H1 (cell line): ENCODE measurements at regions not wholly inside any gene's neighbourhood (a gene's known extent, or its start where the extent isn't known, plus 50 kb on each side); places are given as distances from the start of the nearest gene placed in this dataset.

Source experiments
- CTCF ChIA-PET: fragments of 300-600 bp; sonication (Branson Sonifier 250); formaldehyde crosslinking; loops from one replicate; lab custom pipeline; 2021; ENCODE audit not compliant: partially characterized antibody; lab: Charles Lee
- POLR2A ChIA-PET: fragments of 300-600 bp; sonication (Branson Sonifier 250); formaldehyde crosslinking; loops from one replicate; lab custom pipeline; 2021; ENCODE audit warnings: inconsistent platforms; ENCODE audit not compliant: partially characterized antibody; lab: Charles Lee
- DNase-seq, 2 experiments: peaks; one replicate each; pipeline versions ENCODE4 v3.0.0 to v3.0.0-alpha.2; 2010 to 2022; ENCODE audit warnings: low spot score in 2 of 2, low read depth in 1 of 2, mixed read lengths in 1 of 2
- FAIRE-seq: peaks from 2 replicates; lab custom pipeline; 2011; peaks lifted over from hg19 to GRCh38; lab: Jason Lieb, UNC
- H2AFZ ChIP-seq: 2 replicates; pipeline ENCODE4 v1.8.1; 2012; ENCODE audit warnings: low read length, inconsistent platforms
- H2AK5ac ChIP-seq: 2 replicates; pipeline ENCODE4 v1.6.1; 2013; ENCODE audit warnings: low read depth, low read length
- H2BK120ac ChIP-seq: replicated peaks from 2 replicates; pipeline ENCODE3; 2013; ENCODE audit warnings: low read depth, low read length, inconsistent platforms
- H2BK12ac ChIP-seq: 2 replicates; pipeline ENCODE4 v1.6.1; 2013; ENCODE audit warnings: low read depth, low read length
- H2BK15ac ChIP-seq: 2 replicates; pipeline ENCODE4 v1.6.1; 2013; ENCODE audit warnings: low read length
- H2BK20ac ChIP-seq: 2 replicates; pipeline ENCODE4 v1.6.1; 2013; ENCODE audit warnings: low read length
- H2BK5ac ChIP-seq: 2 replicates; pipeline ENCODE4 v1.6.1; 2013; ENCODE audit warnings: low read depth, low read length
- H3K14ac ChIP-seq: 2 replicates; pipeline ENCODE4 v1.6.1; 2013; ENCODE audit warnings: inconsistent platforms; ENCODE audit not compliant: insufficient read length
- H3K18ac ChIP-seq: 2 replicates; pipeline ENCODE4 v1.6.1; 2013; ENCODE audit warnings: low read length; ENCODE audit errors: extremely low read depth
- H3K23ac ChIP-seq: 2 replicates; pipeline ENCODE4 v1.6.1; 2013; ENCODE audit warnings: inconsistent platforms; ENCODE audit not compliant: insufficient read length
- H3K23me2 ChIP-seq: 2 replicates; pipeline ENCODE4 v1.6.1; 2013; ENCODE audit warnings: low read depth, low read length
- H3K27ac ChIP-seq: 2 replicates; pipeline ENCODE4 v1.6.1; 2011; ENCODE audit warnings: low read depth, low read length, inconsistent platforms
- H3K27me3 ChIP-seq, 4 experiments: replicated peaks in 1 of 4; 1 replicate in 1 of 4; 2 replicates in 3 of 4; pipeline versions ENCODE4 v1.6.1 to v1.8.1; 2011 to 2013; ENCODE audit warnings: low read length in 3 of 4, mild to moderate bottlenecking in 3 of 4, inconsistent platforms in 2 of 4, mixed read lengths in 2 of 4, moderate library complexity in 1 of 4; ENCODE audit not compliant: control insufficient read depth in 3 of 4, insufficient read depth in 3 of 4; ENCODE audit errors: extremely low read depth in 1 of 4
- H3K36me3 ChIP-seq, 4 experiments: 2 replicates each; pipeline versions ENCODE4 v1.6.1 to v1.8.1; 2011 to 2013; ENCODE audit warnings: mild to moderate bottlenecking in 4 of 4, low read length in 3 of 4, moderate library complexity in 2 of 4, control low read depth in 1 of 4, inconsistent platforms in 1 of 4; ENCODE audit not compliant: insufficient read depth in 4 of 4, control insufficient read depth in 2 of 4
- H3K4ac ChIP-seq: replicated peaks from 2 replicates; pipeline ENCODE3; 2013; ENCODE audit warnings: low read length, low read depth, mixed read lengths, inconsistent platforms; ENCODE audit not compliant: insufficient read length
- H3K4me1 ChIP-seq, 4 experiments: replicated peaks in 1 of 4; 1 replicate in 1 of 4; 2 replicates in 3 of 4; pipeline versions ENCODE4 v1.6.1 to v1.8.1; 2011 to 2013; ENCODE audit warnings: low read length in 3 of 4, inconsistent platforms in 2 of 4, mixed read lengths in 1 of 4; ENCODE audit not compliant: insufficient read depth in 4 of 4, control insufficient read depth in 3 of 4
- H3K4me2 ChIP-seq, 2 experiments: 2 replicates each; pipeline versions ENCODE4 v1.6.1 to v1.8.1; 2011 to 2013; ENCODE audit warnings: low read depth in 2 of 2, low read length in 2 of 2, control low read depth in 1 of 2, inconsistent platforms in 1 of 2, mild to moderate bottlenecking in 1 of 2; ENCODE audit not compliant: insufficient read depth in 1 of 2
- H3K4me3 ChIP-seq, 4 experiments: fragments of 200-600, 300-600 bp in 1 of 4; sonication (generic), shearing (Covaris generic), sonication (Bioruptor Twin) in 1 of 4; 2 replicates each; pipeline versions ENCODE4 v1.5.1 to v1.8.1; 2011 to 2016; ENCODE audit warnings: low read length in 4 of 4, low read depth in 3 of 4, control low read depth in 2 of 4, inconsistent platforms in 2 of 4, mild to moderate bottlenecking in 2 of 4, mixed read lengths in 1 of 4, moderate library complexity in 1 of 4; ENCODE audit not compliant: insufficient read depth in 2 of 4; ENCODE audit errors: extremely low read depth in 1 of 4
- H3K56ac ChIP-seq: replicated peaks from 2 replicates; pipeline ENCODE3; 2013; ENCODE audit warnings: low read depth, mild to moderate bottlenecking, mixed read lengths, low read length, inconsistent platforms; ENCODE audit not compliant: insufficient read length
- H3K79me1 ChIP-seq: 2 replicates; pipeline ENCODE4 v1.6.1; 2013; ENCODE audit warnings: low read depth, low read length, control low read depth
- H3K79me2 ChIP-seq, 2 experiments: 2 replicates each; pipeline versions ENCODE4 v1.6.1 to v1.8.1; 2012 to 2013; ENCODE audit warnings: low read length in 2 of 2, mild to moderate bottlenecking in 2 of 2, inconsistent platforms in 1 of 2; ENCODE audit not compliant: insufficient read depth in 2 of 2, control insufficient read depth in 1 of 2
- H3K9ac ChIP-seq, 4 experiments: replicated peaks in 1 of 4; 1 replicate in 1 of 4; 2 replicates in 3 of 4; pipeline versions ENCODE4 v1.6.1 to v1.8.1; 2011 to 2013; ENCODE audit warnings: low read depth in 3 of 4, low read length in 3 of 4, control low read depth in 2 of 4, mild to moderate bottlenecking in 2 of 4, moderate library complexity in 2 of 4, inconsistent platforms in 1 of 4; ENCODE audit errors: extremely low read depth in 1 of 4
- H3K9me3 ChIP-seq, 2 experiments: 2 replicates each; pipeline versions ENCODE4 v1.6.1 to v1.8.1; 2012 to 2013; ENCODE audit warnings: mild to moderate bottlenecking in 2 of 2, moderate library complexity in 2 of 2, control low read depth in 1 of 2, inconsistent platforms in 1 of 2, low read depth in 1 of 2, low read length in 1 of 2, mixed read lengths in 1 of 2; ENCODE audit not compliant: insufficient read depth in 2 of 2
- H4K20me1 ChIP-seq, 2 experiments: replicated peaks in 1 of 2; 2 replicates each; pipeline versions ENCODE3 to v1.8.1; 2011 to 2013; ENCODE audit warnings: inconsistent platforms in 2 of 2, low read length in 2 of 2, mild to moderate bottlenecking in 1 of 2; ENCODE audit not compliant: insufficient read depth in 2 of 2, control insufficient read depth in 1 of 2
- H4K5ac ChIP-seq: 2 replicates; pipeline ENCODE4 v1.6.1; 2013; ENCODE audit warnings: low read length, low read depth, mixed read lengths, inconsistent platforms; ENCODE audit not compliant: insufficient read length
- H4K8ac ChIP-seq: 2 replicates; pipeline ENCODE4 v1.8.0; 2013; ENCODE audit warnings: mild to moderate bottlenecking, moderate library complexity, low read length, inconsistent platforms; ENCODE audit not compliant: insufficient read depth; ENCODE audit errors: extremely low read depth
- H4K91ac ChIP-seq: replicated peaks from 2 replicates; pipeline ENCODE3; 2013; ENCODE audit warnings: low read length, mixed read lengths, inconsistent platforms; ENCODE audit not compliant: insufficient read length
- ASH2L ChIP-seq: fragments of 200-600, 300-600 bp; sonication (generic); IDR thresholded peaks from one replicate; pipeline ENCODE4 v1.7.1; 2017; ENCODE audit warnings: low read length
- BCL11A ChIP-seq, 2 experiments: IDR thresholded peaks; one replicate each; pipeline ENCODE4 v1.6.1; 2011; ENCODE audit warnings: low read depth in 2 of 2, low read length in 2 of 2, mild to moderate bottlenecking in 2 of 2
- CBX8 ChIP-seq: fragments of 300-800, 300-1000 bp; sonication (generic); IDR thresholded peaks from 2 replicates; pipeline ENCODE4 v1.7.1; 2016; ENCODE audit warnings: low read depth, low read length, borderline replicate concordance
- CEBPB ChIP-seq: IDR thresholded peaks from 2 replicates; pipeline ENCODE4 v1.6.1; 2012; ENCODE audit warnings: low read depth, low read length
- HDAC2 ChIP-seq, 2 experiments: fragments of 300-600 bp in 1 of 2; sonication (generic) in 1 of 2; IDR thresholded peaks; 2 replicates each; pipeline ENCODE4 v1.6.1; 2011 to 2012; ENCODE audit warnings: low read depth in 2 of 2, low read length in 2 of 2, mild to moderate bottlenecking in 2 of 2, moderate library complexity in 2 of 2, borderline replicate concordance in 1 of 2, inconsistent platforms in 1 of 2
- HDAC6 ChIP-seq: IDR thresholded peaks from one replicate; pipeline ENCODE4 v1.7.1; 2012; ENCODE audit warnings: low read depth, mild to moderate bottlenecking, inconsistent platforms, low read length, moderate library complexity
- NRF1 ChIP-seq: IDR thresholded peaks from 2 replicates; pipeline ENCODE4 v1.6.1; 2011; ENCODE audit warnings: mild to moderate bottlenecking, low read depth, low read length, improper control_type of control experiment
- POU5F1 ChIP-seq: IDR thresholded peaks from 2 replicates; pipeline ENCODE4 v1.6.1; 2011; ENCODE audit warnings: low read depth, mild to moderate bottlenecking, low read length, moderate library complexity
- RAD21 ChIP-seq, 2 experiments: IDR thresholded peaks in 1 of 2; conservative IDR thresholded peaks in 1 of 2; 2 replicates each; pipeline ENCODE4 v1.6.1; 2011; ENCODE audit warnings: low read depth in 2 of 2, low read length in 2 of 2, improper control_type of control experiment in 1 of 2, inconsistent platforms in 1 of 2, mild to moderate bottlenecking in 1 of 2, moderate library complexity in 1 of 2
- RBBP5 ChIP-seq: IDR thresholded peaks from 2 replicates; pipeline ENCODE4 v1.7.1; 2012; ENCODE audit warnings: low read depth, mild to moderate bottlenecking, inconsistent platforms, low read length, moderate library complexity, borderline replicate concordance
- SIN3A ChIP-seq, 2 experiments: IDR thresholded peaks in 1 of 2; conservative IDR thresholded peaks in 1 of 2; 2 replicates each; pipeline ENCODE4 v1.6.1; 2011 to 2012; ENCODE audit warnings: low read length in 2 of 2, improper control_type of control experiment in 1 of 2, low read depth in 1 of 2, mild to moderate bottlenecking in 1 of 2
- SUZ12 ChIP-seq: fragments of 200-600 bp; sonication (generic); IDR thresholded peaks from 2 replicates; pipeline ENCODE4 v1.6.1; 2012; ENCODE audit warnings: mild to moderate bottlenecking, inconsistent platforms, low read length, moderate library complexity, mixed read lengths
- WGBS, 2 experiments: shearing (Covaris generic) in 1 of 2; methylation state at CpG; one replicate each; pipeline versions ENCODE4 v1.1.6 to v1.1.7; 2013 to 2015; ENCODE audit warnings: low lambda C conversion rate in 2 of 2, mixed read lengths in 2 of 2, inconsistent platforms in 1 of 2, low coverage in 1 of 2, missing lambda C conversion rate in 1 of 2; ENCODE audit not compliant: insufficient replicate concordance in 2 of 2, insufficient coverage in 1 of 2, insufficient read length in 1 of 2; ENCODE audit errors: extremely low coverage in 1 of 2, missing lambda C conversion rate in 1 of 2; 5-methylcytosine and 5-hydroxymethylcytosine counted together

GRCh38 chrX:67351411-67351810 is 192.4 kb upstream of the AR start:
- Histone ChIP-seq H3K23me2 (no peaks in the 10 kb centered on the region), H3K18ac (no peak overlapping the region), H4K5ac (no peak overlapping the region), H3K27ac (no peak overlapping the region), H3K36me3 (no peaks in the 10 kb centered on the region), H2BK20ac (no peak overlapping the region), H2BK15ac (no peak overlapping the region), H3K27me3 (no peaks in the 10 kb centered on the region), H3K4me3 (no peak overlapping the region), H3K9ac (no peak overlapping the region), H3K56ac (no peak overlapping the region), H3K14ac (no peak overlapping the region), H3K9me3 (no peaks in the 10 kb centered on the region), H4K8ac (no peak overlapping the region), H2BK5ac (no peak overlapping the region), H2BK12ac (no peak overlapping the region), H3K4ac (no peak overlapping the region), H4K20me1 (no peaks in the 10 kb centered on the region), H3K4me1 (no peaks in the 10 kb centered on the region), H2AK5ac (no peak overlapping the region), H3K79me2 (no peaks in the 10 kb centered on the region), H2AFZ (no peak overlapping the region), H3K23ac (no peak overlapping the region), H2BK120ac (no peak overlapping the region), H3K79me1 (no peaks in the 10 kb centered on the region), H3K4me2 (no peak overlapping the region), H4K91ac (no peak overlapping the region)
- TF ChIP-seq RBBP5 (no peak), CBX8 (no peak), HDAC6 (no peak), CEBPB (no peak), POU5F1 (no peak), NRF1 (no peak), RAD21 (IDR thresholded peaks at IDR 0.05 in 1 of 2, conservative IDR thresholded peaks at IDR 0.05 in 1 of 2; ENCODE audit: low read depth in 2 of 2, low read length in 2 of 2) (no peak), ASH2L (no peak), SIN3A (conservative IDR thresholded peaks at IDR 0.05 in 1 of 2, IDR thresholded peaks at IDR 0.05 in 1 of 2; ENCODE audit: low read depth in 1 of 2, low read length in 2 of 2) (no peak), HDAC2 (IDR thresholded peaks at IDR 0.05; ENCODE audit: borderline replicate concordance in 1 of 2, low read depth in 2 of 2, low read length in 2 of 2) (no peak), BCL11A (IDR thresholded peaks at IDR 0.05; ENCODE audit: low read depth in 2 of 2, low read length in 2 of 2) (no peak), SUZ12 (no peak)
- POLR2A ChIA-PET, result no interaction called here
- CTCF ChIA-PET, result no interaction called here
- FAIRE-seq, result no peak
- no peak for DNase-seq
- 100% methylated on average over 2 of the region's 2 CpGs; no CpG with 5 or more reads in 1 of the 2 experiments for WGBS, 2 experiments
